ENCODE measurements at regions not wholly inside any gene's neighbourhood (a gene's known extent, or its start where the extent isn't known, plus 50 kb on each side); places are given as distances from the start of the nearest gene placed in this dataset.

GRCh38 chr4:188872809-188873208 is 733.6 kb downstream of the TRIML1 start:
- TF ChIP-seq, protein P1, sequence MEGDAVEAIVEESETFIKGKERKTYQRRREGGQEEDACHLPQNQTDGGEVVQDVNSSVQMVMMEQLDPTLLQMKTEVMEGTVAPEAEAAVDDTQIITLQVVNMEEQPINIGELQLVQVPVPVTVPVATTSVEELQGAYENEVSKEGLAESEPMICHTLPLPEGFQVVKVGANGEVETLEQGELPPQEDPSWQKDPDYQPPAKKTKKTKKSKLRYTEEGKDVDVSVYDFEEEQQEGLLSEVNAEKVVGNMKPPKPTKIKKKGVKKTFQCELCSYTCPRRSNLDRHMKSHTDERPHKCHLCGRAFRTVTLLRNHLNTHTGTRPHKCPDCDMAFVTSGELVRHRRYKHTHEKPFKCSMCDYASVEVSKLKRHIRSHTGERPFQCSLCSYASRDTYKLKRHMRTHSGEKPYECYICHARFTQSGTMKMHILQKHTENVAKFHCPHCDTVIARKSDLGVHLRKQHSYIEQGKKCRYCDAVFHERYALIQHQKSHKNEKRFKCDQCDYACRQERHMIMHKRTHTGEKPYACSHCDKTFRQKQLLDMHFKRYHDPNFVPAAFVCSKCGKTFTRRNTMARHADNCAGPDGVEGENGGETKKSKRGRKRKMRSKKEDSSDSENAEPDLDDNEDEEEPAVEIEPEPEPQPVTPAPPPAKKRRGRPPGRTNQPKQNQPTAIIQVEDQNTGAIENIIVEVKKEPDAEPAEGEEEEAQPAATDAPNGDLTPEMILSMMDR (conservative IDR thresholded peaks at IDR 0.05; ENCODE audit: low read depth, low read length): no peak
- TF ChIP-seq POLR2A (IDR thresholded peaks at IDR 0.05; ENCODE audit: low read depth, low read length): no peak
- TF ChIP-seq SMC3 (IDR thresholded peaks at IDR 0.05; ENCODE audit: low read depth, low read length): no peak
- no peak for TF ChIP-seq NFE2L2 (IDR thresholded peaks at IDR 0.05; ENCODE audit: low read depth, low read length)
- no peak for TF ChIP-seq CEBPB (IDR thresholded peaks at IDR 0.05; ENCODE audit: low read depth, low read length)

Measured in IMR-90 (cell line).